AG09319 (cell line): ENCODE measurements at regions not wholly inside any gene's neighbourhood (a gene's known extent, or its start where the extent isn't known, plus 50 kb on each side); places are given as distances from the start of the nearest gene placed in this dataset.

ENCODE experiments used
- DNase-seq: peaks from one replicate; pipeline ENCODE4 v3.0.0-alpha.2; 2010; ENCODE audit warnings: low read depth; ENCODE audit errors: extremely low read depth
- TF ChIP-seq, protein P1 (sequence below): IDR thresholded peaks from 2 replicates; pipeline ENCODE4 v1.5.1; 2011; ENCODE audit warnings: low read depth, mild to moderate bottlenecking, inconsistent platforms, low read length, moderate library complexity

DNA sequence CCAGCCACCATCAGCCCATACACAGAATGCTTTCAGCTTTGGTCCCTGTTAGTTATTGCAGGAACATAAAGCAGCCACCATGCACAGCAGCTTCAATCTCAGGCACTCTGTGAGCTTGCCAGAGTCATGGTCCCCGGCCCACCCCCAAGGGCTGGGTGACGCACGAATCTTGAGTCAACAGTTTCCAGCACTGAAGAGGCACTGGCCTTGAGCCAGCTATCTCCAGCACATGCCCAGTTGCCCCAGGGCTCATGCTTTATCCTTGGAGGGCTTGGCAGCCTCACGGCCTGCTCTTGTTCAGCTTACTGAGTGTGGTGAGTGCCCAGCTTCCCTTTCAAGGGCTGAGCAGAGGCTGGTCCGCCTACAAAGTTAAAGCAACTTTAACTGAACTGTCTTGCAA lies 200.7 kb upstream of the RAB4A start:
- TF ChIP-seq, protein P1, sequence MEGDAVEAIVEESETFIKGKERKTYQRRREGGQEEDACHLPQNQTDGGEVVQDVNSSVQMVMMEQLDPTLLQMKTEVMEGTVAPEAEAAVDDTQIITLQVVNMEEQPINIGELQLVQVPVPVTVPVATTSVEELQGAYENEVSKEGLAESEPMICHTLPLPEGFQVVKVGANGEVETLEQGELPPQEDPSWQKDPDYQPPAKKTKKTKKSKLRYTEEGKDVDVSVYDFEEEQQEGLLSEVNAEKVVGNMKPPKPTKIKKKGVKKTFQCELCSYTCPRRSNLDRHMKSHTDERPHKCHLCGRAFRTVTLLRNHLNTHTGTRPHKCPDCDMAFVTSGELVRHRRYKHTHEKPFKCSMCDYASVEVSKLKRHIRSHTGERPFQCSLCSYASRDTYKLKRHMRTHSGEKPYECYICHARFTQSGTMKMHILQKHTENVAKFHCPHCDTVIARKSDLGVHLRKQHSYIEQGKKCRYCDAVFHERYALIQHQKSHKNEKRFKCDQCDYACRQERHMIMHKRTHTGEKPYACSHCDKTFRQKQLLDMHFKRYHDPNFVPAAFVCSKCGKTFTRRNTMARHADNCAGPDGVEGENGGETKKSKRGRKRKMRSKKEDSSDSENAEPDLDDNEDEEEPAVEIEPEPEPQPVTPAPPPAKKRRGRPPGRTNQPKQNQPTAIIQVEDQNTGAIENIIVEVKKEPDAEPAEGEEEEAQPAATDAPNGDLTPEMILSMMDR = no peak
- DNase-seq = peak; percentile 23

DNA sequence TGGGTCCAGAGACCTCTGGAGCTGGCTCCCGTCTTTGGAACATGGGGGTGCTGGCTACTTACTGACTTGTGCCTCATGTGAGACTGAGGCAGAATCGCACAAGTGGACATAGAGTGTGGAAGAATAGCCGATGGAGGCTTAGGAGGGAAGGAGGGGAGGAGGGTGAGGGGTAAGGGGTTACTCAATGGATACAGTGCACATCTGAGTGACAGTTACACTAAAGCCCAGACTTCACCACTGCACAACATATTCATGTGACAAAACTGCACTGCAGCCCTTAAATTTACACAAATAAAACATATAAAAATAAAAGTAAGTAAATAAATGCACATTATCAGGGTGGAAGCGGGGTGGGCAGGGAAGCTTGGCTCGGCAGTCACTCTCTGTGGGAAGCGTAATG lies 197.7 kb upstream of the RAB4A start:
- TF ChIP-seq, protein P1 = no peak
- no peak for DNase-seq

DNA sequence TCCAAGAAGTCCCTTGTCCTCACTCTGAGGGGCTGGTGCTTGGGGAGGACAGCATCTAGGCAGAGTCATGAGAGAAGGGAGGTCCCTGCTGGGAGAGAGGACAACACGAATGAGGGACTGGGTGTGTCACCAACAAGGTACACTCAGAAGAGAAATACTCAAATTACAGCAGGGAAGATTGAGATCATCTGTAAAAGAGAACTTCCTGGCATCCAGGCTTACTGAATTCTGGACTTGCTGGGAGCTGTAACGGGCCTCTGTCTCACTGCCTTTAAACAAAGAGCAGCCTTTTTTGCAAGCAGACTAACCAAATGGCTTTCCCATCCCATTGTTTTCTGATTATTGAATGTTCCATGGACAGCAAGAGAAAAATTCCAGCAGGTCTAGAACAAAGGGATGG lies 195.7 kb upstream of the RAB4A start:
- no peak for DNase-seq
- TF ChIP-seq, protein P1 = no peak

DNA sequence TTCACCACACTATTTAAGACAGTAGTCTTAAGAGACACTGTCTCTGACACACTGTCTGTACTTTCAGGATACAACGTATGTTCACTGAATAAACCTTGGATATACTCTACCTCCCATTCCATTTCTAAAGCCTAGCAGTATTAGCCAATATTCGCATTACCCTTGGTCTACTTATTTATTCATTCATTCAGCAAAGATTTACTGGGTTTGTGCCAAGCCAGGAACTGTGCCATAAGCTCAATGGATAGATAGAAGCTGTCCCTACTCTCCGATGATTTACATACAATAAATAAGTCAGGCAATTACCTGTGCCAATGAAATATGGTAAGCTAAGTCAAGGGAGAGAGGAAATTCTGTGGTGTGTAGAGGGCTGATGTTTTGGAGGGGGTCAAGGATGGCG lies 195.2 kb upstream of the RAB4A start:
- TF ChIP-seq, protein P1 = no peak

DNA sequence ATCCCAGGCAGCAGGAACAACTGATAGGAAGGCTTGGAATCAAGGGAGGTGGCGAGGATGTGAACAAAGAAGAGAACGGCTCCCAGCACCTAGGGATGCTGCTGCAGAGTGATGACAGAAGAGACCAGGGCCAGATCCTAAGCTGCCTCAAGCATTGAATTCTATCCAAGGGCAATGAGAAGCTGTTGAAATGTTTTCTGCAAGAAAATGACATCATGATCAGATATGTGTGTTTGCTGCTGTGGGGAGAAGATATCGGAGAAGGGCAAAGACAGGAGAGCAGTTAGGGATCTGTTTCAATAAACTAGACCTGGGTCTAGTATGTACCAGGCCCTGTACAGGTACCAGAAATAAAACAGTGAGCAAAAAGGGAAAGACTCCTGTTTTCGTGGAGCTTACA lies 194.7 kb upstream of the RAB4A start:
- TF ChIP-seq, protein P1 = no peak
- DNase-seq = no peak

More for the DNA sequence above, 195.2 kb upstream of the RAB4A start:
- DNase-seq = no peak

DNA sequence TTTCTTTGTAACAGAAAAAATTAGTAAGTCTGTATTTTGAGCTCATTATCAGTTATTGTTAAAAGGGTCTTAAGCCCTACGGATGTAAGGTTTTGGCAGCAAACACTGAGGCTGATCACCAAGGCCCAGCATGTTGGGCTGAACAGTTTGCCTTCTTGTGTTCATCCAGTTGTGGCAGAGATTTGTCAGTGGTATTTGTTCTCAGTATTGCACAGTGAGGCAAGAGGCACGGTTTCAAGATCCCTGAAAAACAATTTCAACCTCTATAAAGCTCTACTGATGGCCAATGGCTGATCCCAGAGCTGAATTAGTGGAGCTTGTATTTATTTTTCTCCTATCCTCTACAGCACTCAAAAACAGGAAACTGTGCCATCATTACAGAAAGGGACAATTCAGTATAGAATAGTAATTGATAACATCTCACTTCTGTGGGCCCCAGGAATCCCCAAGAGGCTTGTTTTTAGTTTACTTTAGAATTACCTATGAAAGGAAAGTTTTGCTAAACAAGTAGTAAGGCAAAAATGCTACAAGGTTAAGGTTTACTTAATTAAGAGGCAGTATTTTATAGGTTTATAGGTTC lies 191.8 kb upstream of the RAB4A start:
- TF ChIP-seq, protein P1 = no peak
- DNase-seq = no peak

DNA sequence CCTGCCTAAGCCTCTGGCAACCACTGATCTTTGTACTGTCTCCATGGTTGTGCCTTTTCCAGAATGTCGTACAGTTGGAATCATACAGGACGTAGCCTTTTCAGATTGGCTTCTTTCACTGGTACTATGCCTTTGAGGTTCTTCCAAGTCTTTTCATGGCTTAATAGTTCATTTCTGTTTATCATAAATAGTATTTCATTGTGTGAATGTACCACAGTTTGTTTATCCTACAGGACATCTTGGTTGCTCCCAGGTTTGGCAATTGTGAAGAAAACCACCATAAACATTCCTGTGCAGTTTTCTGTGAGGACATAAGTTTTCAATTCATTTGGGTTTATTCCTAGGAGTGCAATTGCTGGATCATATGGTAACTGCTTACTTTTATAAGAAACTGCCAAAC lies 190.6 kb upstream of the RAB4A start:
- no peak for DNase-seq
- TF ChIP-seq, protein P1 = no peak
